CMK (cell line): ENCODE measurements at regions not wholly inside any gene's neighbourhood (a gene's known extent, or its start where the extent isn't known, plus 50 kb on each side); places are given as distances from the start of the nearest gene placed in this dataset.

Experiments
- DNase-seq: peaks from one replicate; pipeline ENCODE4 v3.0.0-alpha.2; 2010; ENCODE audit warnings: low read depth

DNA sequence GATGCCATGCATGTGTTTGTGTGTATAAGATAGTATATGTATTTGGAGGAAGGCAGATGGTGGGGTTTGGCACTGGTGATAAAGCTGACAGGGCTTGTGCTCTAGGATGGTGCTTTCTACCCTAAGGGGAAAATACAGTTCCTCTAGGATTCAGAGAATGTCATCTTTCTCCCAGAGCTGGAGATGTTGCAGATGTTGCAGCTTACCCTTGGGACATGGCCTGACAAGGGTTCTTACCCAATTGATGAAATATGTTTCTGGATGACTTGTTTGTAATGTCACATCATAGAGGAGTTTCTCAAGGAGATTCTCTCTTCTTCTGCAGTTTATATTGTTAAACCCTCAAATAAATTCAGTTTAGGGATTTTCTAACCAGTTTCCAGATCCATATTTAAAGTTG, 52.5 kb upstream of the PITX2 start:
- DNase-seq = no peak

DNA sequence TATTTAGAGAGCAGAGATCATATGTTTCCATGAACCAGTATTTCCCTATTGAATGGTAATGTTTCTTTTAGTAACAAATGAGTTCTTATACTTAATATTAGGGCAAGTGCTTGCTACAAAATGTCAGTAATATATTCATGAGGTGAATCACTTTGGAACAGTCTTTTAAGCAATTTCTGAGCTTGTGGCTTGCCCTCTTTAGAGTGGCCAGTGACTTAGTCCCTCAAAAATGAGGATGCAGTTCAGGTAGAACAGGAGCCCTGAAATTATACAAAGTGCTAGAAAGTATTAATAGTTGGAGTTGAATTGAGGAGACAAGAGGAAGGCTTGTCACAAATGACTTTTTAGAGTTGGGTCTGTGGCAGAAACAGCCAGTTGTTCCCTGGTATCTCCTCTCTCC, 53.4 kb upstream of the PITX2 start:
- no peak for DNase-seq

DNA sequence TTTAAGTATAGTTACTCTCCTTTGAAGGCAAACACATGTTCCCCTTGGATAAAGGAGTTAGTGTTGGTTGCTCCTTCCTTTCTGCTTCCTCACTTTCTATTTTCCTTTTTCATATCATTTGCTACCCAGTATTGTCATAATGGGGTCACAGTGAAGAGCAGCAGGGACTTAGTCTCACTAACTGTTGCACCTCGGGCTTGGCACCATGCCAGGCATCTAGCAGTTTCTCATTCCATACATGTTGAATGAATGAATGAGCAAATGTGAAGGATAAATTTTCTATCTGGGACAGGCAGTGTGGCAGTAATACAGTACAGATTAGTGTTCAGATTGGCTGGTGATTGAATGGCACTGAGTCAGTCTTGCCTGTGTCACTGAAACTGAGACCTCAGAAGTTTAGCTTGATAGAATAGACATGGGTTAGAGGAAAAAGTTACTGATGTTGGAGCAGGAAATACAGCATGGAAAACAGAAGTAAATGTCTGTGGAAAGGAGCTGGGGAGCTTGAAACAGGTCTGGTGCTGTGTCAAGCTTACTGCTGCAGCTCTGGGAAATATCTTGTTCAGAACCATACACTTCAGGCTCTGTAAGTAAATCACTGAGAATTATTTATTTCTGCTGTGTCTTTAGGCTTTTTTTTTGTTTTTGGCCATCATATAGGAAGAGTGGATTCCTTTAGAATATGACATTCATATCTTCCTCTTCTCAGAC, 55.8 kb upstream of the PITX2 start:
- no peak for DNase-seq

DNA sequence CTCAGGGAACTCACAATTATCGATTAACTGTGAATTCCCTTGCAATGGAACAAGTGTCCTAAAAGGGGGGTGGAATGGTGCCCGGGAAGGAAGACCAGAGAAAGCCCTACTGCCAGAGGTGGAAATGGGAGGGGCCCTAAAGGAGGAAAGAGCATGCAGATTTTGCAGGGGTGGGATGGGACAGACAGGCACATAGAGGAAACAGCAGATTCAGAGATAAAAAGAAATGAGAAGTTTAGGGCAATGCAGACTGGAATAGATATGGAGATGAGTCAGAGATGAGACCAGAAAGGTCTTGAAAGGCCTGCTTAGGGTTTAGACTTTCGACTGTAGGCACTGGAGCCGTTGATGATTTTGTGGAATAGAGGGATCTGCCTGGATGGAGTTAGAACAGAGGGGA, 57.4 kb upstream of the PITX2 start:
- DNase-seq = no peak

DNA sequence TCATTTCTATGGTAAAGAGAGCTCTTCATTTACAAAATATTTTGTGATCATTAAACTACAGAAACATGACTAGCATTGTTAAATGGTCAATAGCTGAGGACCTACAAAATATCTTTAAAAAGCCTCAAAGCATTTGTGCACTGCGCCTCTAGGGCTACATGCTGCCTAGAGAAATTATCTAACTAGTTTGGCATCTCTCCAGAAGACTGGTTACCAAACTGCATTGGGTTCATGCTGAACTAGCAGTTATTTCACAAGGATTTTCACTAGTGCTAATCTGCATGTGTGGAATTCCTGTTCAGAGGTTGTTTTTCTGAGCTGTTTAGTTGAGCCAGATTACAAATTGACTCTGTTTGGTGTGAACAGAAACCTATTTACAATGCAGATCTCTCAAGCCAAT, 58.5 kb upstream of the PITX2 start:
- no peak for DNase-seq

DNA sequence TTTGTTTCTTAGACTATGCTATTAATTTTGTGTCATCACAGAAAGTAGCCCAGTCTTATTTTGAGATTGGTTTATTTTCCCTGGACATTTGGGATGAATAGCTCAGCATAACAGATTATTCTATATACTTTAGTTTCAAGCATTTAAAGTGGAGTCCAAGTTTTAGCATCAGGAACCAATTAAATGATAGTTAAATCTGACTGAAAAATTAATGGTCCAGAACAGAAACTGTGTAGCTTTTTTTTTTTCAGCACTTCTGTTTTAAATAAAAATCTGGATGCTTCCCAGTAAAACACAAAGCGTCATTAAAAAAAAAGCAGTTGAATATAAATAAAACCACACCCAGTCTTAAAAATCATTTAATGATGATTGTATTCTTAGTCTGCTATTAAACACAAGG, 59.4 kb upstream of the PITX2 start:
- DNase-seq = no peak

DNA sequence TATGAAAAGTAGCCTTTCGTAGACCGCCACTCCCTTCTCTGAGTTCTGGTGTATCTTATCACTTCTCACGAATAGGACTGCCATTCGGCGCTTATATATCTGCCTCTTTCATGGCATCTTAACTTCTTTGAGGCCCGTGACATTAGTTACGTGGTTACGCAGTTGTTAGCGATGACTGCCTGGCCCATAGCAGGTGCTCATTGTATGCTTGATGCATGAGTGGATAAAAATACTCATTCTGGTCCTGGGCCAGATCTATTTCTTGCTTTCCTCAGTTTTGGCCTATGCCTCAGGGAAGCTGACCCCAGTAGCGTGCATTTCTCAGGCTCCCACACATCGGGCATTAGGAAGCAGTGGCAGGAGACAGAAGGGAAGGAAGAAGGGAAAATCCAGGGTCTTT, 60.7 kb upstream of the PITX2 start:
- no peak for DNase-seq

DNA sequence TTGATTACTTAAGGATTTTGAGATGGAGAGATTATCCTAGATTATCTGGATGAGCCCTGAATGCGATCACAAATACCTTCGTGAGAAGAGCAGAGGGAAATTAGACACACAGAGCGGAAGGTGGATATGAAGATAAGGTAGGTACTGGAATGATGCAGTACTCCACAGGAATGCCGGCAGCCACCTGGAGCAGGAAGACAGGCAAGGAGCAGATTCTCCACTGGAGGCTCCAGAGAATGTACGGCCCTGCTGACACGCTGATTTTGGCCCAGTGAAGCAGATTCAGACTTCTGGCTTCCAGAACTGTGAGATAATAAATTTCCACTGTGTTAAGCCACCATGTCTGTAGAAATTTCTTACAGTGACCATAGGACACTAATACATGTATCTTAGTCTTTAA, 79.4 kb upstream of the PITX2 start:
- no peak for DNase-seq

DNA sequence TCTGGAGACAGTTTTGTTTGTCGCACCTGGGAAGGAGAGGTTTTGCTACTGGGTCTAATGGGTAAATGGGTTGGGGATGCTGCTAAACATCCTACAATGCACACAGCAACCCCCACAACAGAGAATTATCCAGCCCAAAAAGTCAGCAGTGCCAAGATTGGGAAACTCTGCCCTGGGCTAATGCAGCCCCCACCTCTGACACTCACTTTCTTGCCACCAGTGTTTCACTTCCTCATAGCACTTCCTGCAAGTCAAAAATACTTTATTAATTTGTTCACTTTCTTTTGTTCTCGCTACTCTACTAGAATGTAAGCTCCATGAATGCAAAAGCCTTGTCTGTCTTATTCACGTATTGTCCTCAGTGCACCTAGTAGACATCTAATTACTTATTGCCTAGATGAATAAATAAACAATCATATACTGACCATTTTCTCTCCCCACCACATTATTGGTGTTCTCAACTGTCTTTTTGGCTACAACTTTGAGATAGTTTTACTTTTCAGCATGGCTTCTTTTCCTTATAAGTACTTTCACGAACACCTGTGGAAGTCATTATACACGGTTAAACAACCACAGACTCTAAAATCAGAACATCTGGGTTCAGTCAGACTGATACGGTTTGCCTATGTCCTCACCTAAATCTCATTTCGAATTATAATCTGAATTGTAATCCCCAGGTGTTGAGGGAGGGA, 82.0 kb upstream of the PITX2 start:
- DNase-seq = no peak

DNA sequence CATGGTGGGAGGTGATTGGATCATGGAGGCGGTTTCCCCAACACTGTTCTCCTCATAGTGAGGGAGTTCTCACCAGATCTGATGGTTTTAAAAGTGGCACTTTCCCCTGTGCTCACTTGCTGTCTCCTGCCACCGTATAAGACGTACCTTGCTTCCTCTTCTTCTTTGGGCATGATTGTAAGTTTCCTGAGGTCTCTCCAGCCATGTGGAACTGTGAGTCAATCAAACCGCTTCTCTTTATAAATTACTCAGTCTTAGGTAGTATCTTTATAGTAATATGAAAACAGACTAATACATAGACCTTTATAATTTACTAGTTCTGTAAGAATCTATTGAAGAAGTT, 82.5 kb upstream of the PITX2 start:
- DNase-seq = no peak

DNA sequence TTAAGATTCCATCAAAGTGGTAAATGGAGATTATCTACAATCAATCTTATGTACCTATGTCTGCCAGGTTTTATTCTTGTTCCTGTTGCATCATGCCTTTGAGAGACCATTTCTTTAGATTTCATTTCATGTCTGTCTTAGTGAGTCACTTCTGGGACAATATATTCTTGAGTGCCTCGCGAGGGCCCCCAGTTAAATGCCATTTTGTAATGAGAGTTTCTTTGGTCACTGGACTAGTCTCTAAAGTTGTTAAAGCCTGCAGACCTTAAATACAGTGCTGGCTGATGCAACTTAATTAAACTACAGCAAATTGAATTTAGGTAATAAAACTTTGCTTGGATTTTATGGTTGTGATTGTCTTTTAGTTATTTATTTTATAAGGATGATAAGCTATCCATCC, 87.2 kb upstream of the PITX2 start:
- no peak for DNase-seq

DNA sequence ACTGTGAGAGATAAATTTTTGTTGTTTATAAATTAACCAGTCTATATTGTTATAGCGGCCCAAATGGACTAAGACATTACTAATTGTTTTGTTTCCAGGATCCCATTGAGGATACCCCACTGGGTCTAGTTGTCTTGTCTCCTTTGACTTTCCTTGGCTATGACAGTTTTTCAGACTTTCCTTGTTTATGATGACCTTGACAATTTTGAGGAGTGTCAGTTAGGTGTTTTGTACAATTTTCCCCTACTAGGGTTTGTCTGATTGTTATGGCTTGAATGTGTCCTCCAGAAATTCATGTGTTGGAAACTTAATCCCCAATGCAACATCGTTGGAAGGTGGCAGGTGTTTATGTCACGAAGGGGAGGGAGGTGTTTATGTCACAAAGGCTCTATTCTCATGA, 89.6 kb upstream of the PITX2 start:
- DNase-seq = no peak

DNA sequence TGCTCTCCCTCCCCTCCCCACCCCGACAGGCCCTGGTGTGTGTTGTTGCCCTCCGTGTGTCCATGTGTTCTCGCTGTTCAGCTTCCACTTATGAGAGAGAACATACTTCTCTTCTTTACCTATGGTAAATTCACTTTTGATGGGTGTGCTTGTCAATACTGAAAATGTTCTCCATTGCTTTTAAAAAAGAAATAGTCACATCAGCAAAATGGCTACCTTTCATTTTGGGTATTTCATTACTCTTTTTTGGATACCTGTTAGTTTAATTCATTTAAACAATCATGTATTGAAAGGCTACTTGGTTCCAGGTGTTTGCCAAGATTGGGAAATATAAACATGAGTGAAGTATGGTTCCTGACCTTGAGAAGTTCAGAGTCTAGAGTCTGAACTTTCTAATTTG, 107.4 kb upstream of the PITX2 start:
- DNase-seq = no peak

DNA sequence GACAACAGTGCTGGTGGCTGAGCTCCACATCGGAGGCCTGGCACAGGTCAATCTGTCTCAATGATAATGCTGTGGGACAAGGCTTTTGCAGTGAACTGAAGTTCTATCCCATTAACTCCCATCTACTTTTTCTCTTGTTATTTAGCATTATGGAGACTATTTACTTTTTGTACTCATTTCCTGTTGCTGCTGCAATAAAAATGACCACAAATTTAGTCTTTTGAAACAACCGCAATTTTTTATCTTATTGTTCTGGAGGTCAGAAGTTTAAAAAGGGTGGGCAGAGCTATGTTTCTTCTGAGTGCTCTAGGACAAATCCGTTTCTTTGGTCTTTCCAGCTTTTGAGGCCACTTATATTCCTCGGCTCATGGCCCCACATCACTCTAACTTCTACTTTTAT, 111.0 kb upstream of the PITX2 start:
- DNase-seq = no peak

DNA sequence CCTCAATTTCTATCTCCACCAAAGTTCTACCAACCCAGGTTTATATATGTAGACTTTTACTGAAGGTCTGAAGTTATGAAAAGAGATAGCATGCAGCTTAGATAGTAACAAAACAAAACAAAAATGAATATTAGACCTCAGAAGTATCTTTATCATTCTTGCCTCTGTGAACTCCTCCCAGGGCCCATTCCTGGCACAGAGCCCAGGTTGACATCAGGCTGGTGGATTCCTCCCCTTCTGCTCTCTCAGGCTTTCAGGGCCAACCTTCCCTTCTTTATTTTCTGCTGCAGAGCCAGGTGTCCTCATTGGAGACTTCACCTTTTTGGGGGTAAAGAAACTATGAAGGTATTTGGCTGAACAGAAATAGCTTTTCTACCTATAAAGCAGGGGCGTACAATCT, 112.8 kb upstream of the PITX2 start:
- DNase-seq = no peak

DNA sequence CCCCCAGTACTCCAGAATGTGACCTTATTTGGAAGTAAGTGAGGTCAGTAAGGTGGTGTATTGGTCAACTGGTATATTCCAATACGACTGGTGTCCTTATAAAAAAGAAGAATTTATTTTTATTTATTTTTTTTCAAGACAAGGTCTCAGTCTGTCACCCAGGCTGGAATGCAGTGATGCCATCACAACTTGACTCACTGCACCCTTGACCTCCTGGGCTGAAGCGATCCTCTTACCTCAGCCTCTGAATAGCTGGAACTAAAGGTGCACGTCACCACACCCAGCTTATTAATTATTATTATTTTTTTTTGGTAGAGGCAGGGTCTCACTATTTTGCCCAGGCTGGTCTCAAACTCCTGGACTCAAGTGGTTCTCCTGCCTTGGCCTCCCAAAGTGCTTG, 115.1 kb upstream of the PITX2 start:
- DNase-seq = no peak

DNA sequence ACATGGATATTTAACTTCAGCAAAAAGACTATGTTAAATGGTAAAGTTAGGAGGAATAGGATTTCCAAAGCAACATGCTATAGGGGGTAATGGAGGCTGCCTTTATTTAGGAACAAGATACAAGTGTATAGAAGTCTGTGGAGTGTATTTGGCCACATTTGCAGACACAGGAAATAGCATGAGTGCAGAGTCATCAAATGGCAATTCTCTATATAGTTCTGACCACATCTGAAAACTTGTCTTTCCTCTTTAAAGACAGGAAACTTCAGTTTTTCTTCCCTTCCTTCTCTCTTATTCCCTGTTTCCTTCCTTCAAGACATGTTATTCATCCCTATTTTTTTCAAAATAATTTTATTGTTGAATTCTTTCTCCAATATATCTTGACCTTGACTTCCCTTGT, 119.3 kb upstream of the PITX2 start:
- no peak for DNase-seq

DNA sequence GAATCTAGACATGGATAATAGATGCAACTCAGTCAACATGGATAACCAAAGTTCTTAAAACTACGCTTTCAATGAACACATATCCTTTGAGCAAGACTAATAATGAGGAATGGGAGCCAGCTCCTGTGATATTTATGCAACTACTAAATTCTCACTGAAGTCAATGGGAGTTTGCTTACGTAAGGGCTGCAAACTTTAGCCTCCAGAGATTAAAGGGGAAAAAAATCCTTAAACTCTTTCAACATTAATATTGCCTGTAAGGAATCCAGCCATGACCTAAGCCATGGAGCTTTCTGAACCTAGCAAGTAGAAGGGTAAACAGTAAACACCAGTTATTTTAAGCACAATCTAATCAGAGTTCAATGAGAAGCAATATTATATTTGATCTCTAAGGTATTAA, 125.2 kb upstream of the PITX2 start:
- no peak for DNase-seq

DNA sequence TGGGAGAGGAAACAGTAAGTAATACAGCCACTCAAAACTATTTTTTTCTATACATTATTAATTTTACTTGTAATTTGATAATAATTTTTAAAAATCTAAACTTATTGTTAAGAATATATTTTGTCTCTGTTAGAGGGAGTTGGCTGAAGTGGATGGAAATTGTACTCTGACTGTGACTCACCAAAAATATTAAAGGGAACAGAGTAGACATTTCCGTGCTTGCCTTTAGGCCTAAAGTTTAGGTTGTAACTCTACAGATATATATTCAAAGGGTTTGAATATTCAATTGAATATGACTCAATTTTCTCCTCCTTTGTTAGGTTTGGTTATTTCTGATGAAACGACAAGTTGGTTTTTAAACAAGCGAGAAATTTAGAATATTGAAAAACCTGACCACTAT, 128.3 kb upstream of the PITX2 start:
- DNase-seq = no peak

DNA sequence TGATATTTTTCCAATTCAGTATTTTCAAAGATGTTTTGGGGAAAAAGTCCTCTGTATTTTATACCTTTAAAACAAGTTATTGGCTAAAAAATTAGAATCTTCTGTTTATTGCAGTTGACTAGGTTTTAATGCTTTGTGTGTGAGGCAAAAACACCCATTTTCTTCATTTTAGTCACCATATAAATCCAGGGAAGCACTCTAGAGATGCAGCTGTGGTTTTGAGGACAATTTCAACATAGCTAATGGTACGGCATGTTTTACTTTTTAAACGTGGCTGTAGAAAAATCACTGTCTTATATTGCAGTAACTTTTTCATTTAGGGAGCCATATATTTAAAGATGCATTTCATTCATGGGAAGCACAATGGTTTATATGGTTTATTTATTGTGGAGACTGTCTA, 129.1 kb upstream of the PITX2 start:
- DNase-seq = no peak

DNA sequence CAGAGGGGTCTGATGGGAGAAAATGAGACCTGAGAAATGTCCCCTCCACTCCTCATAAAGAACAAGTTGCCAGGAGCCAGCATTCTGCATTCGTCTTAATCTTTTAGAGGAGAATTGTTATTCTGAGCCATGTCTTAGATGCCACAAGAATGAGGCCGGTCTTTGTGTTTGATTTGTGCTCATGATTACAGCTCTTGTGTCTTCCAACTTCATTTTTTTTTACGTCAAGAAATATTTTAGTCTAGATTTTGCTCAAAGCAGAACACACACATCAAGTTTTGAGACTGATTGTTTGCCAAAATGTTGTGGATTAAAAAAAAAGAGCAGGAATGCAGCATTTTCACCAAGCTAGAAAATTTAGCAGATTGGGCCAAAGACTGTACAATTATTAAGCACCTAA, 130.6 kb upstream of the PITX2 start:
- no peak for DNase-seq

DNA sequence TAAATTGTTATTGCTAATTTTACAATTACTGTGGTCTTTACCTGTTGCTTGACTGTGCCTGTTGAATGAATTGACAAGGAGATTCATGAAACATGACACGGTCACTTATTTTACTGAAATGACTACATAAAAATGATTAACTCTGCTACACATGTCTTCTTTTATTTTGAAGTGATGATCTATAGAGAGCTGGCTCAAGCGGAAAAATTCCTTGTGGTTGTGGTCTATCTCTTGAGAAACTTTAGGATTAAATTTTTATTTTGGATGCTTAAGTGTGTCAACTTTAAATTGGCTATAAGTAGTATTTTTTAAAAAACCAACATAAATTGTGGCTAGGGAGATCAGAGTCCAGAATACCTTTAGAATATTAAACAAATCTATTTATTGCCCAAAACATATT, 131.8 kb upstream of the PITX2 start:
- DNase-seq = no peak

DNA sequence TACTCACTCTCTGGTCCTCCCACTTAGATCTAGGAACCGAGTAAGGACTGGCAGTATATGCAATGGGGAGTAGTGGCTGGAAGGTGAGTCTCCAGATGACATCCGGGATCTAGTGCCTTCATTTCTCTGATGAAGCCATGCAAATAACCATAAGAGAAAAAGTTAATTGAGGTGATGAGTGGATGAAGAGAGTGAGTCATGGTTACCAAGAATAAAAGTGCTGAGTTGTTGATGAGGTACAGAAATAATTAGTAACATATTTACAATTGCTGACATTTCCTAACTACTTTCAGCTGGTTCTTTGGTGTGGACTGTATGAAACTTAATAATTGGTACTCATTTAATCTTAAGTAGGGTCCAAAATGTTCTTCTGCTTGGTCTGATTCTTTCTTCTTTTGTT, 146.7 kb upstream of the PITX2 start:
- DNase-seq = no peak

DNA sequence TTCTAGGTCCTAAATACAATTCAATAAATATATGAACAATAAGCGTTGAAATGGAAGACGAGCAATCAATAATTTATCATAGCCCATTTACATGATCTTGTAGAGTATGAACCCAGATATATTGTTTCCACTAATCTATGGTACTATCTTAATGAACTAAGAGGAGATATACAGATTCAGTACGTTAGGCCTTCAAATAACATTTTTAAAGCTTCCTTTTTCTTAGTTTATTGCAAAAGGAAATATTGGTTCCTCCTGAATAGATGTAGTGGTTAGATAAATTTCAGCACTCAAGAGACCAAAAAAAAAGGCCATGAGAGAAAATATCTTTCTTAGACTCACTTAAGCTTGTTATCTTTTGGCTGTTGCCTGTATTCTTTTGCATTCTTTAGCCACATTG, 147.5 kb upstream of the PITX2 start:
- no peak for DNase-seq
